Keratinocyte (primary cell): ENCODE measurements at regions not wholly inside any gene's neighbourhood (a gene's known extent, or its start where the extent isn't known, plus 50 kb on each side); places are given as distances from the start of the nearest gene placed in this dataset.

Experiments
- DNase-seq: peaks from one replicate; pipeline ENCODE4 v3.0.0-alpha.2; 2011; ENCODE audit warnings: low read depth, missing footprints, low spot score
- FAIRE-seq: peaks from 2 replicates; lab custom pipeline; 2011; peaks lifted over from hg19 to GRCh38; lab: Jason Lieb, UNC
- H2AFZ ChIP-seq: 2 replicates; pipeline ENCODE4 v1.6.0; 2012; ENCODE audit warnings: low read length, control low read depth, inconsistent platforms; ENCODE audit not compliant: control insufficient read depth
- H3K27ac ChIP-seq: 2 replicates; pipeline ENCODE4 v1.5.1; 2011; ENCODE audit warnings: low read length; ENCODE audit not compliant: control insufficient read depth, insufficient read depth
- H3K27me3 ChIP-seq: 3 replicates; pipeline ENCODE4 v1.6.0; 2011; ENCODE audit warnings: low read length; ENCODE audit not compliant: control insufficient read depth, insufficient read depth; ENCODE audit errors: extremely low read depth
- H3K36me3 ChIP-seq, 2 experiments: 2 replicates in 1 of 2; 3 replicates in 1 of 2; pipeline ENCODE4 v1.5.1; 2011; ENCODE audit warnings: low read length in 2 of 2, mild to moderate bottlenecking in 1 of 2; ENCODE audit not compliant: control insufficient read depth in 2 of 2, insufficient read depth in 2 of 2; ENCODE audit errors: extremely low read depth in 1 of 2
- H3K4me1 ChIP-seq: 3 replicates; pipeline ENCODE4 v1.5.1; 2011; ENCODE audit warnings: low read length; ENCODE audit not compliant: control insufficient read depth, insufficient read depth; ENCODE audit errors: extremely low read depth
- H3K4me2 ChIP-seq: 3 replicates; pipeline ENCODE4 v1.6.0; 2011; ENCODE audit warnings: low read depth, low read length; ENCODE audit not compliant: control insufficient read depth, insufficient read depth; ENCODE audit errors: extremely low read depth
- H3K4me3 ChIP-seq, 3 experiments: fragments of 200-600 bp in 1 of 3; sonication (generic) in 1 of 3; 2 replicates in 2 of 3; 3 replicates in 1 of 3; pipeline ENCODE4 v1.5.1; 2011 to 2016; ENCODE audit warnings: low read length in 3 of 3, mild to moderate bottlenecking in 3 of 3, control low read depth in 2 of 3, inconsistent platforms in 1 of 3, low read depth in 1 of 3, mixed read lengths in 1 of 3, mixed run types in 1 of 3, moderate library complexity in 1 of 3; ENCODE audit not compliant: control insufficient read depth in 2 of 3, insufficient read depth in 2 of 3; ENCODE audit errors: extremely low read depth in 1 of 3
- H3K79me2 ChIP-seq: 2 replicates; pipeline ENCODE4 v1.6.0; 2012; ENCODE audit warnings: low read length; ENCODE audit not compliant: control insufficient read depth, insufficient read depth
- H3K9ac ChIP-seq: 3 replicates; pipeline ENCODE4 v1.6.0; 2011; ENCODE audit warnings: low read length; ENCODE audit not compliant: control insufficient read depth, insufficient read depth; ENCODE audit errors: extremely low read depth
- H3K9me1 ChIP-seq: 3 replicates; pipeline ENCODE4 v1.6.0; 2011; ENCODE audit warnings: low read length; ENCODE audit not compliant: control insufficient read depth, insufficient read depth; ENCODE audit errors: extremely low read depth
- H3K9me3 ChIP-seq: 2 replicates; pipeline ENCODE4 v1.5.1; 2012; ENCODE audit warnings: low read depth, low read length; ENCODE audit not compliant: control insufficient read depth
- H4K20me1 ChIP-seq: 3 replicates; pipeline ENCODE4 v1.6.0; 2011; ENCODE audit warnings: low read length; ENCODE audit not compliant: control insufficient read depth, insufficient read depth; ENCODE audit errors: extremely low read depth
- CTCF ChIP-seq, 3 experiments: IDR thresholded peaks in 1 of 3; conservative IDR thresholded peaks in 1 of 3; optimal IDR thresholded peaks in 1 of 3; 2 replicates in 2 of 3; 3 replicates in 1 of 3; pipeline versions ENCODE3 to v1.5.1; 2011; ENCODE audit warnings: low read length in 3 of 3, mild to moderate bottlenecking in 3 of 3, moderate library complexity in 2 of 3, control low read depth in 1 of 3, inconsistent platforms in 1 of 3; ENCODE audit not compliant: insufficient read depth in 2 of 3; ENCODE audit errors: extremely low read depth in 1 of 3
- EZH2 ChIP-seq: IDR thresholded peaks from one replicate; pipeline ENCODE4 v1.6.1; 2012; ENCODE audit warnings: inconsistent platforms, mild to moderate bottlenecking, low read length, moderate library complexity
- dilution Hi-C: fragments of 300-500 bp; cut with MboI; formaldehyde crosslinking; loops from one replicate; pipeline ENCODE4 v1.7.0; 2020; ENCODE audit warnings: low sequenced_read_pairs; ENCODE audit not compliant: extremely low pct_ligation_motif_present

- H3K79me2 ChIP-seq, result no peaks in the 10 kb centered on the region
- peaks cover 6% of the 10 kb centered on the region for H3K4me1 ChIP-seq
- no peaks in the 10 kb centered on the region for H3K9me3 ChIP-seq
- no peaks in the 10 kb centered on the region for H3K9me1 ChIP-seq
- DNase-seq (no peak), FAIRE-seq (no peak)
- peaks cover 14% of the 10 kb centered on the region for H3K27me3 ChIP-seq
- no peak overlapping the region for H3K4me2 ChIP-seq
- H3K9ac ChIP-seq, result no peak overlapping the region
- H3K4me3 ChIP-seq, result no peak overlapping the region
- dilution Hi-C loops, result no loop called here
- no peaks in the 10 kb centered on the region for H3K36me3 ChIP-seq
- TF ChIP-seq EZH2 (no peak), CTCF (optimal IDR thresholded peaks at IDR 0.05 in 1 of 3, IDR thresholded peaks at IDR 0.05 in 1 of 3, conservative IDR thresholded peaks at IDR 0.05 in 1 of 3; ENCODE audit: extremely low read depth in 1 of 3, insufficient read depth in 2 of 3, low read length in 3 of 3) (no peak)
- H3K27ac ChIP-seq, result no peak overlapping the region
- no peak overlapping the region for H2AFZ ChIP-seq
- no peaks in the 10 kb centered on the region for H4K20me1 ChIP-seq
Measured at GRCh38 chr1:168396940-168397684, 116.4 kb downstream of the TBX19 start.

- DNase-seq, result no peak
- Histone ChIP-seq H3K27me3 (peaks cover 14% of the 10 kb centered on the region), H3K9ac (no peak overlapping the region), H3K27ac (no peak overlapping the region), H3K36me3 (no peaks in the 10 kb centered on the region), H3K9me3 (no peaks in the 10 kb centered on the region), H3K79me2 (no peaks in the 10 kb centered on the region), H3K4me2 (no peak overlapping the region), H4K20me1 (no peaks in the 10 kb centered on the region), H3K4me1 (peaks cover 6% of the 10 kb centered on the region), H3K9me1 (no peaks in the 10 kb centered on the region), H3K4me3 (no peak overlapping the region), H2AFZ (no peak overlapping the region)
- dilution Hi-C loops, result no loop called here
- no peak for FAIRE-seq
- TF ChIP-seq EZH2 (no peak), CTCF (optimal IDR thresholded peaks at IDR 0.05 in 1 of 3, IDR thresholded peaks at IDR 0.05 in 1 of 3, conservative IDR thresholded peaks at IDR 0.05 in 1 of 3; ENCODE audit: extremely low read depth in 1 of 3, insufficient read depth in 2 of 3, low read length in 3 of 3) (no peak)
Measured at GRCh38 chr1:168396508-168396907, 115.8 kb downstream of the TBX19 start.
